Urinary bladder (tissue), 3 donors: ENCODE measurements at regions not wholly inside any gene's neighbourhood (a gene's known extent, or its start where the extent isn't known, plus 50 kb on each side); places are given as distances from the start of the nearest gene placed in this dataset.

Experiments used
- DNase-seq: peaks from one replicate; pipeline ENCODE4 v3.0.0-alpha.2; 2015; ENCODE audit errors: extremely low spot score
- H3K27ac ChIP-seq: one replicate; pipeline ENCODE4 v1.5.1; 2013; ENCODE audit warnings: low read depth, mild to moderate bottlenecking, moderate library complexity
- H3K36me3 ChIP-seq: one replicate; pipeline ENCODE4 v1.6.1; 2013; ENCODE audit warnings: mild to moderate bottlenecking, moderate library complexity; ENCODE audit not compliant: insufficient read depth
- H3K4me1 ChIP-seq: one replicate; pipeline ENCODE4 v1.6.1; 2013; ENCODE audit warnings: mild to moderate bottlenecking, moderate library complexity; ENCODE audit not compliant: insufficient read depth
- H3K4me3 ChIP-seq: one replicate; pipeline ENCODE4 v1.5.1; 2013; ENCODE audit warnings: low read depth, low read length
- WGBS: extraction: QIAGEN DNeasy Blood & Tissue Kit; methylation state at CpG from one replicate; pipeline ENCODE4 v1.1.7; 2013; 5-methylcytosine and 5-hydroxymethylcytosine counted together
- donor health status: healthy with polysubstance abuse.
- donor health status: healthy.

- Histone ChIP-seq H3K4me3 (no peak overlapping the region), H3K36me3 (no peaks in the 10 kb centered on the region), H3K27ac (no peak overlapping the region), H3K4me1 (no peaks in the 10 kb centered on the region)
- 73% methylated on average over 1 of the region's 1 CpG for WGBS
- no peak for DNase-seq
Measured at GRCh38 chr4:42720533-42720932, 63.6 kb upstream of the ATP8A1 start.

GRCh38 chr4:42719257-42719656 lies 62.4 kb upstream of the ATP8A1 start:
- H3K4me3 ChIP-seq = no peak overlapping the region
- H3K4me1 ChIP-seq = no peaks in the 10 kb centered on the region
- no peak for DNase-seq
- no peaks in the 10 kb centered on the region for H3K36me3 ChIP-seq
- no peak overlapping the region for H3K27ac ChIP-seq
- WGBS = 53% methylated on average over 1 of the region's 1 CpG

GRCh38 chr4:42718336-42718735 lies 61.4 kb upstream of the ATP8A1 start:
- H3K4me3 ChIP-seq = no peak overlapping the region
- no peak overlapping the region for H3K27ac ChIP-seq
- no peaks in the 10 kb centered on the region for H3K4me1 ChIP-seq
- H3K36me3 ChIP-seq = no peaks in the 10 kb centered on the region
- WGBS = 68% methylated on average over 1 of the region's 1 CpG
- no peak for DNase-seq

GRCh38 chr4:42716996-42717395 lies 60.1 kb upstream of the ATP8A1 start:
- 79% methylated on average over 3 of the region's 3 CpGs for WGBS
- no peak for DNase-seq
- no peak overlapping the region for H3K4me3 ChIP-seq

GRCh38 chr4:42715807-42716482 lies 59.0 kb upstream of the ATP8A1 start:
- Histone ChIP-seq H3K4me1 (no peaks in the 10 kb centered on the region), H3K27ac (no peak overlapping the region), H3K36me3 (no peaks in the 10 kb centered on the region), H3K4me3 (no peak overlapping the region)
- 81% methylated on average over 6 of the region's 6 CpGs for WGBS
- no peak for DNase-seq

More at GRCh38 chr4:42716996-42717395, 60.1 kb upstream of the ATP8A1 start:
- no peaks in the 10 kb centered on the region for H3K4me1 ChIP-seq
- H3K36me3 ChIP-seq = no peaks in the 10 kb centered on the region
- H3K27ac ChIP-seq = no peak overlapping the region

- no peak overlapping the region for H3K4me3 ChIP-seq
- no peak for DNase-seq
- 84% methylated on average over 3 of the region's 3 CpGs for WGBS
- no peaks in the 10 kb centered on the region for H3K36me3 ChIP-seq
- no peaks in the 10 kb centered on the region for H3K4me1 ChIP-seq
- H3K27ac ChIP-seq = no peak overlapping the region
Measured at GRCh38 chr4:42713391-42713790, 56.5 kb upstream of the ATP8A1 start.

- Histone ChIP-seq H3K27ac (no peak overlapping the region), H3K4me3 (no peak overlapping the region), H3K4me1 (no peaks in the 10 kb centered on the region), H3K36me3 (no peaks in the 10 kb centered on the region)
- WGBS = 63% methylated on average over 2 of the region's 2 CpGs
- no peak for DNase-seq
Measured at GRCh38 chr4:42712854-42713253, 55.9 kb upstream of the ATP8A1 start.

- H3K27ac ChIP-seq = no peak overlapping the region
- H3K4me1 ChIP-seq = no peaks in the 10 kb centered on the region
- DNase-seq = no peak
- no peak overlapping the region for H3K4me3 ChIP-seq
- H3K36me3 ChIP-seq = no peaks in the 10 kb centered on the region
Measured at GRCh38 chr4:42711496-42711895, 54.6 kb upstream of the ATP8A1 start.

- H3K4me1 ChIP-seq = no peaks in the 10 kb centered on the region
- H3K27ac ChIP-seq = no peak overlapping the region
- DNase-seq = no peak
- H3K36me3 ChIP-seq = no peaks in the 10 kb centered on the region
- H3K4me3 ChIP-seq = no peak overlapping the region
Measured at GRCh38 chr4:42710761-42711160, 53.9 kb upstream of the ATP8A1 start.

- 46% methylated on average over 5 of the region's 5 CpGs for WGBS
Measured at GRCh38 chr4:42710329-42710728, 53.4 kb upstream of the ATP8A1 start.

GRCh38 chr4:42709392-42710065 lies 52.6 kb upstream of the ATP8A1 start:
- no peaks in the 10 kb centered on the region for H3K36me3 ChIP-seq
- WGBS = 53% methylated on average over 5 of the region's 5 CpGs
- H3K4me1 ChIP-seq = no peaks in the 10 kb centered on the region
- H3K4me3 ChIP-seq = no peak overlapping the region
- peak; percentile 59 for DNase-seq
- H3K27ac ChIP-seq = no peak overlapping the region

More at GRCh38 chr4:42710329-42710728, 53.4 kb upstream of the ATP8A1 start:
- Histone ChIP-seq H3K27ac (no peak overlapping the region), H3K4me1 (no peaks in the 10 kb centered on the region), H3K36me3 (no peaks in the 10 kb centered on the region), H3K4me3 (no peak overlapping the region)
- DNase-seq = no peak

GRCh38 chr4:42708625-42709024 lies 51.7 kb upstream of the ATP8A1 start:
- Histone ChIP-seq H3K4me1 (no peaks in the 10 kb centered on the region), H3K4me3 (no peak overlapping the region), H3K36me3 (no peaks in the 10 kb centered on the region), H3K27ac (no peak overlapping the region)
- WGBS = 94% methylated on average over 1 of the region's 1 CpG
- DNase-seq = no peak
